ENCODE measurements at regions not wholly inside any gene's neighbourhood (a gene's known extent, or its start where the extent isn't known, plus 50 kb on each side); places are given as distances from the start of the nearest gene placed in this dataset.

DNA sequence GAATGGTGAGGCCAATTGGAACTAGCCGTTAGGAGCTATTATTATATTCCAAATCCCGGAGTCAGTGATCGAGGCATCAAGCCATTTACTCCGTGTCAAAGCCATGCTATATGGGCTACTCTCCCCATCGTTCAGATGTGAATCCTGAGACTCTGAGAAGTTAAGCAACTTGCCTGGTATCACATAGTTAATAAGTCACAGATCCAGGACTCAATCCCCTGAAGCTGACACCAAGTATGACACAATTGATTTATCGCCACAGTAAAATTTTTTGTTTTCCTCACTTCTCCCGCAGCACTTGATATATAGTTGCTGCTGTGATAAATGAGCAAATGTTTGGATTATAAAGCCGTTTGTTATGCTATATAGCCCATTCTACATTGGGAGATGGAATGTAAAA lies 50.8 kb upstream of the TSHZ2 start:
- no peak for TF ChIP-seq CTCF (IDR thresholded peaks at IDR 0.05)
- Histone ChIP-seq H3K27ac (no peak overlapping the region), H3K36me3 (no peaks in the 10 kb centered on the region), H3K27me3 (no peaks in the 10 kb centered on the region), H3K9me3 (no peaks in the 10 kb centered on the region), H3K4me3 (no peak overlapping the region), H3K4me1 (no peaks in the 10 kb centered on the region)
- intact Hi-C loops (cut with DNase I): no loop called here
- DNase-seq (ENCODE audit: low spot score in 2 of 2): no peak

GRCh38 chr20:52918311-52918710 lies 53.8 kb upstream of the TSHZ2 start:
- TF ChIP-seq CTCF (IDR thresholded peaks at IDR 0.05): no peak
- Histone ChIP-seq H3K27me3 (no peaks in the 10 kb centered on the region), H3K9me3 (no peaks in the 10 kb centered on the region), H3K36me3 (no peaks in the 10 kb centered on the region), H3K4me3 (no peak overlapping the region), H3K27ac (no peak overlapping the region), H3K4me1 (no peaks in the 10 kb centered on the region)
- no peak for DNase-seq (ENCODE audit: low spot score in 2 of 2)
- intact Hi-C loops (cut with DNase I): no loop called here

GRCh38 chr20:52915564-52915963 lies 56.6 kb upstream of the TSHZ2 start:
- DNase-seq (ENCODE audit: low spot score in 2 of 2): no peak
- H3K27me3 ChIP-seq: no peaks in the 10 kb centered on the region
- no peaks in the 10 kb centered on the region for H3K9me3 ChIP-seq
- no peak overlapping the region for H3K27ac ChIP-seq
- H3K4me1 ChIP-seq: no peaks in the 10 kb centered on the region
- H3K4me3 ChIP-seq: no peak overlapping the region
- TF ChIP-seq CTCF (IDR thresholded peaks at IDR 0.05): no peak
- intact Hi-C loops (cut with DNase I): no loop called here
- H3K36me3 ChIP-seq: no peaks in the 10 kb centered on the region

DNA sequence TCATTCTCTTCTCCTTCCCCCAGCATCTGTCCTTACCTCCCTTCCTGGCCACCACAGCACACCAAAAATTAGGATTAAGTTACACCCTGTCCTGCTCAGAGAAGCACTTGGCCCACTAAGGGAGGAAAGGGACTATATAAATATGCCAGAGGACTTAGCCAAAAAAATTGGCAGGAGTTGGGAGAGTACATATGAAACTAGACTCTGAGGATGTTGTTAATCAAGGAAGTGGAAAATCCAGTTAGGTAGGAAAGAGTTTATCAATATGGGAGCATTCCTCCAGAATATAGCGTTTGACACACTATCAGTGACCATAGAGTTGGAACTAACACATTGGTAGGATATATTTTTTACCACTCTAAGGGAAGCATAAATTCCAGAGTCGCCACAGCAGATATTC lies 57.3 kb upstream of the TSHZ2 start:
- Histone ChIP-seq H3K4me1 (no peaks in the 10 kb centered on the region), H3K4me3 (no peak overlapping the region), H3K27me3 (no peaks in the 10 kb centered on the region), H3K36me3 (no peaks in the 10 kb centered on the region), H3K9me3 (no peaks in the 10 kb centered on the region), H3K27ac (no peak overlapping the region)
- no peak for TF ChIP-seq CTCF (IDR thresholded peaks at IDR 0.05)
- intact Hi-C loops (cut with DNase I): no loop called here
- DNase-seq (ENCODE audit: low spot score in 2 of 2): no peak

DNA sequence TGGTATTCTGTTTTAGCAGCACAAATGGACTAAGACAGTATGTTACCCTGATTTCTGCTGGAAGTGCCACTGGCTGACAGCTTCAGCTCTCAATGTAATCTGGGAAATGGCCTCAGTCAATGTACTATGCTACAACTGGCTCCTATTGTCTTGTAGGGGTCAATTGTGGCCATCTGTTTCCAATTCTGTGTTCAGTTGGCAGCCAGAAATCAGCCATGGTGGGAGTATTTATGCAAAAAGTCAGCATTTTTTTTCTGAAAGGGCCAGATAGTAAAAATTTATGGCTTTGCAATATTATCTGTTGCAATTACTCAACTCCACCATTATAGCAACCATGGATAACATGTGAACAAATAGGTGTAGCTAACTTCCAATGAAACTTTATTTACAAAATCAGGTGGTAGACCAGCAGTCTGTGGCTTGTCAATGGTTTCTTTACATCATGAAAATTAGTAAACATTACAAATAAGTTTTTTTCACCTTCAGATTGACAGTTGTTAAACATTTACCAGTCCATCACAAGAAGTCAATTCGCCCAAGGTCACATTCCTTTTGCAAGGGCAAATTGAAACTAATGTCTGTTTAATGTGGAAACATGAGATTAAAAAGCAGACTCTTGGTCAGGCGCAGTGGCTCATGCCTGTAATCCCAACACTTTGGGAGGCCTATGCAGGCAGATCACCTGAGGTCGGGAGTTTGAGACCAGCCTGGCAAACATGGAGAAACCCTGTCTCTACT lies 58.3 kb upstream of the TSHZ2 start:
- TF ChIP-seq CTCF (IDR thresholded peaks at IDR 0.05): no peak
- intact Hi-C loops (cut with DNase I): no loop called here

More for the DNA sequence above, 58.3 kb upstream of the TSHZ2 start:
- H3K4me1 ChIP-seq: no peaks in the 10 kb centered on the region
- H3K36me3 ChIP-seq: no peaks in the 10 kb centered on the region
- H3K27me3 ChIP-seq: no peaks in the 10 kb centered on the region
- DNase-seq (ENCODE audit: low spot score in 2 of 2): no peak
- H3K27ac ChIP-seq: no peak overlapping the region
- H3K4me3 ChIP-seq: no peak overlapping the region
- no peaks in the 10 kb centered on the region for H3K9me3 ChIP-seq

All from ascending aorta (tissue), 2 donors.